ENCODE measurements at regions not wholly inside any gene's neighbourhood (a gene's known extent, or its start where the extent isn't known, plus 50 kb on each side); places are given as distances from the start of the nearest gene placed in this dataset.

DNA sequence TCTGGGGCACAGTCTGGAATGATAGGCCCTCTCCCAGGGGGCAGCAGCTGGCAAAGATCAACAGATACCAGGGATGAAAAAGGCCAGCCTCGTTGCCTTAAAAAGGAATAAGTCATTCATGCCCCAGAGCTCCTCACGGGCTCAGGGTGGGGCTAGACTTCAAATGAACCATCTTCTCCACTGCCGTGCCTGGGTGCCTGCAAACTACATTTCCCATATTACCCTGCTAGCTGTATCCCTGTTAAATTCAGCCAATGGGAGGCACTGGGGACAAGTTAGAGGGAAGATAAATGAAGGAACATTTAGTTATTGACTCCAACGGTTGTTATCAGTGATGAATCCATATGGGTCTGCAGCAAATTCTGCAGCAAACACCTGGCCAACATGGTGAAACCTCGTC, 101.2 kb upstream of the CYYR1 start:
- Mint-ChIP-seq H3K27ac (ENCODE audit: unreplicated experiment) (no peak overlapping the region), H3K9me3 (ENCODE audit: unreplicated experiment) (peaks cover 1% of the 10 kb centered on the region), H3K27me3 (ENCODE audit: unreplicated experiment) (no peaks in the 10 kb centered on the region), H3K4me1 (ENCODE audit: low read depth, unreplicated experiment) (no peaks in the 10 kb centered on the region), H3K4me3 (ENCODE audit: unreplicated experiment) (no peak overlapping the region), H3K36me3 (ENCODE audit: unreplicated experiment) (peaks cover 10% of the 10 kb centered on the region)
- DNase-seq = no peak
- TF ChIP-seq, protein P1, sequence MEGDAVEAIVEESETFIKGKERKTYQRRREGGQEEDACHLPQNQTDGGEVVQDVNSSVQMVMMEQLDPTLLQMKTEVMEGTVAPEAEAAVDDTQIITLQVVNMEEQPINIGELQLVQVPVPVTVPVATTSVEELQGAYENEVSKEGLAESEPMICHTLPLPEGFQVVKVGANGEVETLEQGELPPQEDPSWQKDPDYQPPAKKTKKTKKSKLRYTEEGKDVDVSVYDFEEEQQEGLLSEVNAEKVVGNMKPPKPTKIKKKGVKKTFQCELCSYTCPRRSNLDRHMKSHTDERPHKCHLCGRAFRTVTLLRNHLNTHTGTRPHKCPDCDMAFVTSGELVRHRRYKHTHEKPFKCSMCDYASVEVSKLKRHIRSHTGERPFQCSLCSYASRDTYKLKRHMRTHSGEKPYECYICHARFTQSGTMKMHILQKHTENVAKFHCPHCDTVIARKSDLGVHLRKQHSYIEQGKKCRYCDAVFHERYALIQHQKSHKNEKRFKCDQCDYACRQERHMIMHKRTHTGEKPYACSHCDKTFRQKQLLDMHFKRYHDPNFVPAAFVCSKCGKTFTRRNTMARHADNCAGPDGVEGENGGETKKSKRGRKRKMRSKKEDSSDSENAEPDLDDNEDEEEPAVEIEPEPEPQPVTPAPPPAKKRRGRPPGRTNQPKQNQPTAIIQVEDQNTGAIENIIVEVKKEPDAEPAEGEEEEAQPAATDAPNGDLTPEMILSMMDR (IDR thresholded peaks at IDR 0.05; ENCODE audit: partially characterized antibody, unreplicated experiment) = no peak

DNA sequence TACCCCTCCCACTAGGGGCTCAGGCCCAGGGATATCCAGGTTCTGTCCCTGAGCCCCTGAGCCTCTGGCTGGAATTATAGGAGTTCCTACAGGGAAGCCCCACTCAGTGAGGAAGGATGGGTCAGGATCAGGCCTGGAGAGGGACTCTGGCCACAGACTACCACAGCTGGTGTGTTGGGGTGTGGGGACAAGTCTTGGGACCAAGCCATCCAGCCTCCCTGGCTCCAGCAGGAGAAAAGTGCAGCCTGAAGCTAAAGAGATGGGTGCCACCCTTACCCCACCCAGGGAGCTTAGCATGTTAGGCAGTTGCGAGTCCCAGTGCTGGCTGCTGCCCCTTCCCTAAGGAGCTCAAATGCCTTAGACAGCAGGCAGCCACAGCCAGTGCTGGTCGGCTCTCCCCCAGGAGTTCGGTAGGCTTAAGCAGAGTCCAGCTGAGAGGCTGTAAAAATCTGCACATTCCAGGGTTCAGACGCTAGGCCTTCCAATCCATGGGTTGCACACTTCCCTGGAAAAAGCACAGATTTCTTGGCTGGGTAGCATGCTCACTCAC, 96.2 kb upstream of the CYYR1 start:
- no peaks in the 10 kb centered on the region for H3K4me1 Mint-ChIP-seq (ENCODE audit: low read depth, unreplicated experiment)
- H3K36me3 Mint-ChIP-seq (ENCODE audit: unreplicated experiment) = peaks cover 37% of the 10 kb centered on the region
- no peak overlapping the region for H3K4me3 Mint-ChIP-seq (ENCODE audit: unreplicated experiment)
- peaks cover 6% of the 10 kb centered on the region for H3K9me3 Mint-ChIP-seq (ENCODE audit: unreplicated experiment)
- no peak for DNase-seq
- H3K27ac Mint-ChIP-seq (ENCODE audit: unreplicated experiment) = no peak overlapping the region
- TF ChIP-seq, protein P1 (IDR thresholded peaks at IDR 0.05; ENCODE audit: partially characterized antibody, unreplicated experiment) = no peak
- peaks cover 6% of the 10 kb centered on the region for H3K27me3 Mint-ChIP-seq (ENCODE audit: unreplicated experiment)

DNA sequence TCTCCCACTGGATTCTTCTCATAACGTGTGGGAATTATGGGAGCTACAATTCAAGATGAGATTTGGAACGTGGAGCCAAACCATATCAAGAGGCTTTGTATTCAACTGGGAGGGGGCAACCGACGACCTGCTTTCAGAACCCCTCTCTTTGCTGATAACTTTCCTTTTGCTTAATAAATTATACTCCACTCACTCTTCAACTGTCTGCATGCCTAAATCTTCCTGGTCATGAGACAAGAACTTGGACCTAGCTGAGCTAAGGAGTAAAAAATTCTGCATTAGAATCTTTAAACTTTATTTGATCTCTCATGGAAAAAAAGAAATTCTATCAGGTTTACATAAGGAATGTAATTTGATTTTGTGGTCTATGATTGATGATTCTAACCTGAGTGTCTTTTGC, 86.7 kb upstream of the CYYR1 start:
- TF ChIP-seq, protein P1 (IDR thresholded peaks at IDR 0.05; ENCODE audit: partially characterized antibody, unreplicated experiment) = no peak
- Mint-ChIP-seq H3K36me3 (ENCODE audit: unreplicated experiment) (peaks cover 15% of the 10 kb centered on the region), H3K27me3 (ENCODE audit: unreplicated experiment) (peaks cover 3% of the 10 kb centered on the region), H3K9me3 (ENCODE audit: unreplicated experiment) (peaks cover 4% of the 10 kb centered on the region), H3K27ac (ENCODE audit: unreplicated experiment) (peak overlapping the region; percentile 4), H3K4me3 (ENCODE audit: unreplicated experiment) (no peak overlapping the region), H3K4me1 (ENCODE audit: low read depth, unreplicated experiment) (peaks cover 7% of the 10 kb centered on the region)
- no peak for DNase-seq

DNA sequence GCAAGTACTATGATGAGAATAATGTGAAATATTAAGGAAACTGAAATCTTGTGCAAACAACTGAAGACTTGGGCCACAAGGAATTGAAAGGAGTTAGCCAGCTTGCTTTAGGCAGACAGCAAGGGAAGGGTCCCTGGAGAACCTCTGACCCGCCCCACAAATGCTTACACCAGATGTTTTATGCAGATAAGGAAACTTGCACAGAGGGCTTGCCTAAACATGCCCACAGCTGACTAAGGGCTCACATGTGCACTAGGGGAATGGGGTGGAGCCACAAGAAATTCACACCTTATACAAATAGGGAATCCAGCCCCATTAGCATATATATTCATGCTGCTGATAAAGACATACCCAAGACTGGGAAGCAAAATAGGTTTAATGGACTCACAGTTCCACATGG, 86.1 kb upstream of the CYYR1 start:
- Mint-ChIP-seq H3K36me3 (ENCODE audit: unreplicated experiment) (peaks cover 15% of the 10 kb centered on the region), H3K27me3 (ENCODE audit: unreplicated experiment) (peaks cover 3% of the 10 kb centered on the region)

DNA sequence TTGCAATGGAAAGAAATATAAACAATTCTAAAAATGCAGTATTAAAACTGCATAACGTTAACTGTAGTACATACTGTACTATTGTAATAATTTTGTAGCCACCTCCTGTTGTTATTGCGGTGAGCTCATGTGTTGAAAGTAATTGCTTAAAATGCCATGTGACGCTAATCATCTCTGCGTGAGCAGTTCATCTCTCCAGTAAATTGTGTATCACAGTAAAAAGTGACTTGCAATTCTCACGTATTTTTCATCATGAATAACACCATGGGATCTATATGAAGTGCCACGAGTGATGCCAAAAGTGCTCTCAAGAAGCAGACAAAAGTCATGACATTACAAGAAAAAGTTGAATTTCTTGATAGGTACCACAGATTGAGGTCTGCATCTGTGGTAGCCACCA, 82.4 kb upstream of the CYYR1 start:
- Mint-ChIP-seq H3K36me3 (ENCODE audit: unreplicated experiment) (peaks cover 13% of the 10 kb centered on the region), H3K9me3 (ENCODE audit: unreplicated experiment) (peaks cover 4% of the 10 kb centered on the region), H3K4me3 (ENCODE audit: unreplicated experiment) (no peak overlapping the region), H3K4me1 (ENCODE audit: low read depth, unreplicated experiment) (peaks cover 7% of the 10 kb centered on the region), H3K27ac (ENCODE audit: unreplicated experiment) (no peak overlapping the region), H3K27me3 (ENCODE audit: unreplicated experiment) (peaks cover 2% of the 10 kb centered on the region)
- TF ChIP-seq, protein P1 (IDR thresholded peaks at IDR 0.05; ENCODE audit: partially characterized antibody, unreplicated experiment) = no peak
- no peak for DNase-seq

More for the DNA sequence above, 86.1 kb upstream of the CYYR1 start:
- no peak overlapping the region for H3K4me3 Mint-ChIP-seq (ENCODE audit: unreplicated experiment)
- H3K27ac Mint-ChIP-seq (ENCODE audit: unreplicated experiment) = peak overlapping the region; percentile 31
- TF ChIP-seq, protein P1 (IDR thresholded peaks at IDR 0.05; ENCODE audit: partially characterized antibody, unreplicated experiment) = no peak
- peak; percentile 31 for DNase-seq
- peaks cover 4% of the 10 kb centered on the region for H3K9me3 Mint-ChIP-seq (ENCODE audit: unreplicated experiment)
- peaks cover 7% of the 10 kb centered on the region for H3K4me1 Mint-ChIP-seq (ENCODE audit: low read depth, unreplicated experiment)
